HepG2 (cell line): ENCODE measurements at regions not wholly inside any gene's neighbourhood (a gene's known extent, or its start where the extent isn't known, plus 50 kb on each side); places are given as distances from the start of the nearest gene placed in this dataset.

Source experiments
- ATAC-seq: fragments of 200-7000 bp; cut with Tn5 transposase; 3 replicates; pipeline ENCODE4 v1.9.1; 2020; ENCODE audit warnings: mild to moderate bottlenecking, moderate library complexity
- BruUV-seq: library from RNA; stranded (reverse); fragments of 400-500 nt; replicated peaks from 2 replicates; lab custom pipeline; 2021; lab: Mats Ljungman, UMichigan
- CTCF ChIA-PET: fragments of 300-600 bp; formaldehyde crosslinking; extraction: SDS; loops from one replicate; lab custom pipeline; 2021; ENCODE audit warnings: low total read pairs, inconsistent platforms, low intra/inter-chr PET ratio; lab: Yijun Ruan, JAX
- POLR2A ChIA-PET: fragments of 350-600 bp; sonication (Branson Sonifier 250); formaldehyde crosslinking; loops from one replicate; lab custom pipeline; 2020; ENCODE audit warnings: antibody characterized with exemption, inconsistent platforms; lab: Yijun Ruan, JAX
- DNase-seq: peaks from one replicate; pipeline ENCODE4 v3.0.0-alpha.2; 2015; ENCODE audit warnings: low spot score
- FAIRE-seq: peaks from 3 replicates; lab custom pipeline; 2011; peaks lifted over from hg19 to GRCh38; lab: Jason Lieb, UNC
- H2AFZ ChIP-seq: one replicate; pipeline ENCODE4 v1.6.1; 2011; ENCODE audit warnings: low read length, inconsistent platforms
- H3K27ac ChIP-seq: fragments of 300-600 bp; 3 replicates; pipeline ENCODE4 v1.8.0; 2011; ENCODE audit warnings: mixed run types, mild to moderate bottlenecking, mixed read lengths, low read length, inconsistent platforms; ENCODE audit not compliant: insufficient read depth; ENCODE audit errors: extremely low read length
- H3K27me3 ChIP-seq, 2 experiments: fragments of 200-600 bp in 1 of 2; 2 replicates in 1 of 2; 3 replicates in 1 of 2; pipeline versions ENCODE4 v1.6.0 to v1.8.0; 2011; ENCODE audit warnings: low read length in 2 of 2, mild to moderate bottlenecking in 2 of 2, moderate library complexity in 2 of 2, inconsistent platforms in 1 of 2; ENCODE audit not compliant: insufficient read depth in 2 of 2, control insufficient read depth in 1 of 2
- H3K36me3 ChIP-seq, 2 experiments: fragments of 200-600 bp in 1 of 2; replicated peaks in 1 of 2; 2 replicates in 1 of 2; 3 replicates in 1 of 2; pipeline versions ENCODE4 v1.5.1 to v1.8.0; 2011; ENCODE audit warnings: low read length in 2 of 2, inconsistent platforms in 1 of 2; ENCODE audit not compliant: insufficient read depth in 2 of 2, control insufficient read depth in 1 of 2
- H3K4me1 ChIP-seq: 2 replicates; pipeline ENCODE4 v1.5.1; 2012; ENCODE audit warnings: low read length, inconsistent platforms; ENCODE audit not compliant: insufficient read depth
- H3K4me2 ChIP-seq: 2 replicates; pipeline ENCODE4 v1.6.0; 2011; ENCODE audit warnings: low read depth, low read length, inconsistent platforms
- H3K4me3 ChIP-seq, 3 experiments: fragments of 200-600 bp in 1 of 3; sonication (generic), shearing (Covaris generic) in 1 of 3; replicated peaks in 1 of 3; 2 replicates each; pipeline ENCODE4 v1.5.1; 2011 to 2016; ENCODE audit warnings: low read length in 3 of 3, inconsistent platforms in 2 of 3, low read depth in 2 of 3, mild to moderate bottlenecking in 2 of 3, control low read depth in 1 of 3, mixed read lengths in 1 of 3; ENCODE audit not compliant: insufficient read depth in 1 of 3
- H3K79me2 ChIP-seq: one replicate; pipeline ENCODE4 v1.6.1; 2011; ENCODE audit warnings: low read length, inconsistent platforms; ENCODE audit not compliant: insufficient read depth
- H3K9ac ChIP-seq: 2 replicates; pipeline ENCODE4 v1.6.0; 2011; ENCODE audit warnings: mild to moderate bottlenecking, low read depth, low read length, inconsistent platforms; ENCODE audit not compliant: insufficient read depth
- H3K9me3 ChIP-seq: 2 replicates; pipeline ENCODE4 v1.5.1; 2012; ENCODE audit warnings: mild to moderate bottlenecking, low read length
- H4K20me1 ChIP-seq: 2 replicates; pipeline ENCODE4 v1.6.0; 2011; ENCODE audit warnings: inconsistent platforms, mild to moderate bottlenecking, low read length, moderate library complexity; ENCODE audit not compliant: insufficient read depth
- JUNB ChIP-seq: sonication (generic); formaldehyde crosslinking; IDR thresholded peaks from 2 replicates; pipeline ENCODE4 v1.8.0; 2022; ENCODE audit warnings: missing genetic modification reagents, mild to moderate bottlenecking, borderline replicate concordance
- SMAD3 ChIP-seq: sonication (generic); formaldehyde crosslinking; IDR thresholded peaks from 2 replicates; pipeline ENCODE4 v1.4.0; 2020; ENCODE audit warnings: missing genetic modification reagents
- SRSF1 ChIP-seq: fragments of 200-400 bp; formaldehyde crosslinking; optimal IDR thresholded peaks from 2 replicates; pipeline ENCODE3; 2017; ENCODE audit warnings: mild to moderate bottlenecking, low read depth, low read length, moderate library complexity
- SYNCRIP ChIP-seq: fragments of 200-400 bp; formaldehyde crosslinking; IDR thresholded peaks from 2 replicates; pipeline ENCODE4 v1.6.1; 2018; ENCODE audit warnings: mild to moderate bottlenecking, low read depth, low read length; ENCODE audit not compliant: insufficient read depth
- ZNF44 ChIP-seq: sonication (generic); formaldehyde crosslinking; IDR thresholded peaks from 2 replicates; pipeline ENCODE4 v1.5.1; 2020; ENCODE audit warnings: mild to moderate bottlenecking, missing genetic modification reagents
- ZNF788 ChIP-seq: sonication (generic); formaldehyde crosslinking; IDR thresholded peaks from 2 replicates; pipeline ENCODE4 v1.5.0; 2020; ENCODE audit warnings: mild to moderate bottlenecking, missing genetic modification reagents, borderline replicate concordance
- WGBS: methylation state at CpG from one replicate; pipeline ENCODE4 v1.1.6; 2017; ENCODE audit warnings: low lambda C conversion rate; 5-methylcytosine and 5-hydroxymethylcytosine counted together
- in situ Hi-C: cut with HindIII; loops from 2 replicates; pipeline ENCODE4 v1.10.0; 2017; ENCODE audit warnings: low pct_unique_long_range_greater_than_20kb; ENCODE audit not compliant: extremely low pct_ligation_motif_present
- intact Hi-C: fragments of 100-400 bp; cut with micrococcal nuclease; formaldehyde crosslinking; loops from one replicate; pipeline ENCODE4 v1.10.0; 2022; ENCODE audit not compliant: unreplicated experiment
- TF ChIP-seq, protein P1 (sequence below): sonication (generic); formaldehyde crosslinking; IDR thresholded peaks from 2 replicates; pipeline ENCODE4 v1.4.0; 2020; ENCODE audit warnings: mild to moderate bottlenecking, missing genetic modification reagents
- TF ChIP-seq, protein P2 (sequence below): sonication (generic); formaldehyde crosslinking; IDR thresholded peaks from 2 replicates; pipeline ENCODE4 v1.4.0; 2020; ENCODE audit warnings: mild to moderate bottlenecking, low read depth, missing genetic modification reagents
- TF ChIP-seq, protein P3 (sequence below): sonication (generic); formaldehyde crosslinking; IDR thresholded peaks from 2 replicates; pipeline ENCODE4 v1.5.1; 2020; ENCODE audit warnings: missing genetic modification reagents, mild to moderate bottlenecking, borderline replicate concordance
- TF ChIP-seq, protein P4 (sequence below): IDR thresholded peaks from 2 replicates; pipeline ENCODE4 v1.6.1; 2016; ENCODE audit warnings: low read depth

DNA sequence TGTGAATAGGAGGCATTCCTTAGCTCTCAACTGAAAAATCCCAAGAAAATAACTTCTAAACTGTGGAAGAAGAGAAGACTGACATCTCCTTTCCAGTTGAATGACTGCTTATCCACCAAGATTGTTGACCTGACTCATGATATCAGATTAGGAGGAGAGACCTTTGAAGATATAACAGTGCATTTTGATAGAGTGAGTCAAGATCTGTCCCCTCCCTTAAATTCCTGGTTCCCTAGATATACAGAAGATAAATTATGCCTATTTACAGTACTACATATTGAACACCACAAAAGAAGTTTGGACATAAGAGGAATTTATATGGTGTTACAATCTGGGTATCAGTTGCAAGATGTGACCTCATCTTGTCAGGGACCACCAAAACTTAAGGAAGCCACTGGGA lies 285.3 kb upstream of the ZSWIM2 start:
- CTCF ChIA-PET, result no interaction called here
- in situ Hi-C loops (no loop called here), intact Hi-C loops (no loop called here)
- POLR2A ChIA-PET, result no interaction called here
- H3K4me3 ChIP-seq, result no peak overlapping the region
- no peaks in the 10 kb centered on the region for H3K9me3 ChIP-seq
- no peak for FAIRE-seq
- no peaks in the 10 kb centered on the region for H3K36me3 ChIP-seq
- H3K4me1 ChIP-seq, result no peaks in the 10 kb centered on the region
- no peak overlapping the region for H3K4me2 ChIP-seq
- ATAC-seq, result no peak
- no peaks in the 10 kb centered on the region for H4K20me1 ChIP-seq
- no peaks in the 10 kb centered on the region for H3K27me3 ChIP-seq
- no peak for DNase-seq
- H3K79me2 ChIP-seq, result no peaks in the 10 kb centered on the region
- no peak overlapping the region for H3K27ac ChIP-seq
- no peak for TF ChIP-seq SRSF1
- no peak for TF ChIP-seq ZNF44 (CRISPR knock-in tag)
- TF ChIP-seq ZNF788 (CRISPR knock-in tag), result no peak
- TF ChIP-seq, protein P1, sequence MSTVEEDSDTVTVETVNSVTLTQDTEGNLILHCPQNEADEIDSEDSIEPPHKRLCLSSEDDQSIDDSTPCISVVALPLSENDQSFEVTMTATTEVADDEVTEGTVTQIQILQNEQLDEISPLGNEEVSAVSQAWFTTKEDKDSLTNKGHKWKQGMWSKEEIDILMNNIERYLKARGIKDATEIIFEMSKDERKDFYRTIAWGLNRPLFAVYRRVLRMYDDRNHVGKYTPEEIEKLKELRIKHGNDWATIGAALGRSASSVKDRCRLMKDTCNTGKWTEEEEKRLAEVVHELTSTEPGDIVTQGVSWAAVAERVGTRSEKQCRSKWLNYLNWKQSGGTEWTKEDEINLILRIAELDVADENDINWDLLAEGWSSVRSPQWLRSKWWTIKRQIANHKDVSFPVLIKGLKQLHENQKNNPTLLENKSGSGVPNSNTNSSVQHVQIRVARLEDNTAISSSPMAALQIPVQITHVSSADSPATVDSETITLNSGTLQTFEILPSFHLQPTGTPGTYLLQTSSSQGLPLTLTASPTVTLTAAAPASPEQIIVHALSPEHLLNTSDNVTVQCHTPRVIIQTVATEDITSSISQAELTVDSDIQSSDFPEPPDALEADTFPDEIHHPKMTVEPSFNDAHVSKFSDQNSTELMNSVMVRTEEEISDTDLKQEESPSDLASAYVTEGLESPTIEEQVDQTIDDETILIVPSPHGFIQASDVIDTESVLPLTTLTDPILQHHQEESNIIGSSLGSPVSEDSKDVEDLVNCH (CRISPR knock-in tag), result no peak
- no peak for TF ChIP-seq SMAD3 (CRISPR knock-in tag)
- no peak for TF ChIP-seq JUNB (CRISPR knock-in tag)
- BruUV-seq, result no TSS peak
- H3K9ac ChIP-seq, result no peak overlapping the region
- H2AFZ ChIP-seq, result no peak overlapping the region

DNA sequence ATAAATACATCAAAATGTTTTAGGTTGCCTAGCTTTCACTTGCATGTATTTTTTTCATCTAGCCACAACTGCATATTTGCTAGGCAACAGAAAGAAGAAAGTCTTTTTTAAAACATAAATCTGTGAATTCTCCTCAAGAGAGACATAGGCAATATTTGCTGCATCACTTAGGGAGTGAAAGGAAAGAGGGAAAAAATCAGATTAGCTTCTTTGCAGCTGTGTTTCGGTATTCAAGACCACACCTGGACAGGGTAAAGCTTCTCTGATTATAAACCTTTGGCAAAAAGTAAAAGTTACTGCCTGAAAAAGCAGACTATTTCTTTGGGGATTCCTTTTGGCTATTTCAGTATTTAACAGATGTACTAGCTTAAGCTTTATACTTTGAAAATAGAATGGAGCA lies 280.9 kb upstream of the ZSWIM2 start:
- H4K20me1 ChIP-seq, result no peaks in the 10 kb centered on the region
- H3K9me3 ChIP-seq, result no peaks in the 10 kb centered on the region
- H3K4me2 ChIP-seq, result no peak overlapping the region
- no peak overlapping the region for H3K27ac ChIP-seq
- FAIRE-seq, result no peak
- no peaks in the 10 kb centered on the region for H3K79me2 ChIP-seq
- H3K4me1 ChIP-seq, result no peaks in the 10 kb centered on the region
- H3K4me3 ChIP-seq, result no peak overlapping the region
- POLR2A ChIA-PET, result no interaction called here
- 2% methylated on average over 1 of the region's 1 CpG for WGBS
- H3K27me3 ChIP-seq, result no peaks in the 10 kb centered on the region
- no peak for TF ChIP-seq SYNCRIP
- TF ChIP-seq, protein P2, sequence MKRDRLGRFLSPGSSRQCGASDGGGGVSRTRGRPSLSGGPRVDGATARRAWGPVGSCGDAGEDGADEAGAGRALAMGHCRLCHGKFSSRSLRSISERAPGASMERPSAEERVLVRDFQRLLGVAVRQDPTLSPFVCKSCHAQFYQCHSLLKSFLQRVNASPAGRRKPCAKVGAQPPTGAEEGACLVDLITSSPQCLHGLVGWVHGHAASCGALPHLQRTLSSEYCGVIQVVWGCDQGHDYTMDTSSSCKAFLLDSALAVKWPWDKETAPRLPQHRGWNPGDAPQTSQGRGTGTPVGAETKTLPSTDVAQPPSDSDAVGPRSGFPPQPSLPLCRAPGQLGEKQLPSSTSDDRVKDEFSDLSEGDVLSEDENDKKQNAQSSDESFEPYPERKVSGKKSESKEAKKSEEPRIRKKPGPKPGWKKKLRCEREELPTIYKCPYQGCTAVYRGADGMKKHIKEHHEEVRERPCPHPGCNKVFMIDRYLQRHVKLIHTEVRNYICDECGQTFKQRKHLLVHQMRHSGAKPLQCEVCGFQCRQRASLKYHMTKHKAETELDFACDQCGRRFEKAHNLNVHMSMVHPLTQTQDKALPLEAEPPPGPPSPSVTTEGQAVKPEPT, result no peak
- TF ChIP-seq, protein P3, sequence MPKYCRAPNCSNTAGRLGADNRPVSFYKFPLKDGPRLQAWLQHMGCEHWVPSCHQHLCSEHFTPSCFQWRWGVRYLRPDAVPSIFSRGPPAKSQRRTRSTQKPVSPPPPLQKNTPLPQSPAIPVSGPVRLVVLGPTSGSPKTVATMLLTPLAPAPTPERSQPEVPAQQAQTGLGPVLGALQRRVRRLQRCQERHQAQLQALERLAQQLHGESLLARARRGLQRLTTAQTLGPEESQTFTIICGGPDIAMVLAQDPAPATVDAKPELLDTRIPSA (CRISPR knock-in tag), result no peak
- TF ChIP-seq, protein P4, sequence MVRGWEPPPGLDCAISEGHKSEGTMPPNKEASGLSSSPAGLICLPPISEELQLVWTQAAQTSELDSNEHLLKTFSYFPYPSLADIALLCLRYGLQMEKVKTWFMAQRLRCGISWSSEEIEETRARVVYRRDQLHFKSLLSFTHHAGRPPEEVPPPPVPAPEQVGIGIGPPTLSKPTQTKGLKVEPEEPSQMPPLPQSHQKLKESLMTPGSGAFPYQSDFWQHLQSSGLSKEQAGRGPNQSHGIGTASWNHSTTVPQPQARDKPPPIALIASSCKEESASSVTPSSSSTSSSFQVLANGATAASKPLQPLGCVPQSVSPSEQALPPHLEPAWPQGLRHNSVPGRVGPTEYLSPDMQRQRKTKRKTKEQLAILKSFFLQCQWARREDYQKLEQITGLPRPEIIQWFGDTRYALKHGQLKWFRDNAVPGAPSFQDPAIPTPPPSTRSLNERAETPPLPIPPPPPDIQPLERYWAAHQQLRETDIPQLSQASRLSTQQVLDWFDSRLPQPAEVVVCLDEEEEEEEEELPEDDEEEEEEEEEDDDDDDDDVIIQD (CRISPR knock-in tag), result no peak
- CTCF ChIA-PET, result no interaction called here
- in situ Hi-C loops, result no loop called here
- DNase-seq, result no peak
- H2AFZ ChIP-seq, result no peak overlapping the region
- no TSS peak for BruUV-seq
- no peak overlapping the region for H3K9ac ChIP-seq
- no peaks in the 10 kb centered on the region for H3K36me3 ChIP-seq
- intact Hi-C loops, result no loop called here
- ATAC-seq, result no peak
